ENCODE measurements at regions not wholly inside any gene's neighbourhood (a gene's known extent, or its start where the extent isn't known, plus 50 kb on each side); places are given as distances from the start of the nearest gene placed in this dataset.

DNA sequence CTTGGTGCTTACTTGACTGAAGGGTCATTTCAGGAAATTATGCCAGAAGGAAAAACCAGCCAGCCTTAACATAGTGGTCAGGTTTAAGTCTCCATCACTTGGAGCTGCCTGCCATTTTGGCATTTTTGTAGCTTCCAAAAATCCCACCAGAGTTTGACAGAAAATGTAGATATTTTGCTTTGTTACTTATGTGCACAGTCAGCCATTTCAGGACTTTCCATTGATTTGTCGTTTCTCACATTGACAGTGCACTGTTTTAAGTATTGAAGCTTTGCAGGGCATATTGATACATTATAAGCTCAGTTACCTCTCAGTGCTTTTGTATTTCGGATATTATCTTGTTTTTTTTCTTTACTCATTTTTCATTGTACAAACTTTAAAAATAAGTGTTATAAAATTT, 89.0 kb upstream of the ANKRD34C start:
- Histone ChIP-seq H3K27me3 (no peaks in the 10 kb centered on the region), H3K79me2 (no peaks in the 10 kb centered on the region), H4K20me1 (ENCODE audit: insufficient read depth, poor library complexity, severe bottlenecking) (no peaks in the 10 kb centered on the region), H3K4me1 (ENCODE audit: insufficient read depth) (peaks cover 9% of the 10 kb centered on the region), H3K9me3 (ENCODE audit: low read depth) (no peaks in the 10 kb centered on the region), H3K36me3 (replicated peaks; ENCODE audit: insufficient read depth, low read depth) (no peaks in the 10 kb centered on the region), H3K27ac (no peak overlapping the region), H2AFZ (no peak overlapping the region), H3K4me2 (no peak overlapping the region), H3K4me3 (no peak overlapping the region), H3K9me2 (replicated peaks; ENCODE audit: insufficient read depth) (no peaks in the 10 kb centered on the region)
- TF ChIP-seq, protein P1, sequence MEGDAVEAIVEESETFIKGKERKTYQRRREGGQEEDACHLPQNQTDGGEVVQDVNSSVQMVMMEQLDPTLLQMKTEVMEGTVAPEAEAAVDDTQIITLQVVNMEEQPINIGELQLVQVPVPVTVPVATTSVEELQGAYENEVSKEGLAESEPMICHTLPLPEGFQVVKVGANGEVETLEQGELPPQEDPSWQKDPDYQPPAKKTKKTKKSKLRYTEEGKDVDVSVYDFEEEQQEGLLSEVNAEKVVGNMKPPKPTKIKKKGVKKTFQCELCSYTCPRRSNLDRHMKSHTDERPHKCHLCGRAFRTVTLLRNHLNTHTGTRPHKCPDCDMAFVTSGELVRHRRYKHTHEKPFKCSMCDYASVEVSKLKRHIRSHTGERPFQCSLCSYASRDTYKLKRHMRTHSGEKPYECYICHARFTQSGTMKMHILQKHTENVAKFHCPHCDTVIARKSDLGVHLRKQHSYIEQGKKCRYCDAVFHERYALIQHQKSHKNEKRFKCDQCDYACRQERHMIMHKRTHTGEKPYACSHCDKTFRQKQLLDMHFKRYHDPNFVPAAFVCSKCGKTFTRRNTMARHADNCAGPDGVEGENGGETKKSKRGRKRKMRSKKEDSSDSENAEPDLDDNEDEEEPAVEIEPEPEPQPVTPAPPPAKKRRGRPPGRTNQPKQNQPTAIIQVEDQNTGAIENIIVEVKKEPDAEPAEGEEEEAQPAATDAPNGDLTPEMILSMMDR (IDR thresholded peaks at IDR 0.05; ENCODE audit: poor library complexity) = no peak
- TF ChIP-seq EZH2 (IDR thresholded peaks at IDR 0.05; ENCODE audit: borderline replicate concordance) (no peak), EZH2phosphoT487 (IDR thresholded peaks at IDR 0.05; ENCODE audit: low read depth, severe bottlenecking, unreplicated experiment) (no peak)
- DNase-seq (ENCODE audit: low spot score) = no peak
- WGBS (ENCODE audit: low lambda C conversion rate, missing lambda C conversion rate) = 97% methylated on average over 2 of the region's 2 CpGs

DNA sequence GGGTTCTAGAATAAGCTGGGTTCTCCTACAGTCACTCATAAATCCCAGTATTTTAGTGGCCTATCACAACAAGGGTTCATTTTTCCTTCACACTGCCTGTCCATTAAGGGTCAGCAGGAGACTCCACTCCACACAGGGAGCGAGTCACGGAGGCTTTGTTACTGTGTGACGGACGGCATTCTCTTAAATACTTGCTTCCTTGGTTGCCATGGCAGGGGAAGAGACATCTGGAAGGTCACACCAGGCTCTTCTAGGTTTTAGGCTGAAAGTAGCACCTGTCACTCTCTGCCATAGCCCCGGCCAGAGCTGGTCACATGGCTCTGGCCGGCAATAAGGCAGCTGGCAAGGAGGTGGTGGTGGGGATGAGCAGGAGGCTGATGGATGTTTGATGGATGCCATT, 89.4 kb upstream of the ANKRD34C start:
- Histone ChIP-seq H3K9me2 (replicated peaks; ENCODE audit: insufficient read depth) (no peaks in the 10 kb centered on the region), H3K27me3 (no peaks in the 10 kb centered on the region), H3K79me2 (no peaks in the 10 kb centered on the region), H3K9me3 (ENCODE audit: low read depth) (no peaks in the 10 kb centered on the region), H3K27ac (no peak overlapping the region), H2AFZ (no peak overlapping the region), H3K4me3 (no peak overlapping the region), H3K4me2 (no peak overlapping the region), H3K36me3 (replicated peaks; ENCODE audit: insufficient read depth, low read depth) (no peaks in the 10 kb centered on the region), H4K20me1 (ENCODE audit: insufficient read depth, poor library complexity, severe bottlenecking) (no peaks in the 10 kb centered on the region), H3K4me1 (ENCODE audit: insufficient read depth) (peaks cover 9% of the 10 kb centered on the region)
- DNase-seq (ENCODE audit: low spot score) = no peak
- WGBS (ENCODE audit: low lambda C conversion rate, missing lambda C conversion rate) = 77% methylated on average over 6 of the region's 6 CpGs
- TF ChIP-seq, protein P1 (IDR thresholded peaks at IDR 0.05; ENCODE audit: poor library complexity) = no peak
- TF ChIP-seq EZH2 (IDR thresholded peaks at IDR 0.05; ENCODE audit: borderline replicate concordance) (no peak), EZH2phosphoT487 (IDR thresholded peaks at IDR 0.05; ENCODE audit: low read depth, severe bottlenecking, unreplicated experiment) (no peak)

DNA sequence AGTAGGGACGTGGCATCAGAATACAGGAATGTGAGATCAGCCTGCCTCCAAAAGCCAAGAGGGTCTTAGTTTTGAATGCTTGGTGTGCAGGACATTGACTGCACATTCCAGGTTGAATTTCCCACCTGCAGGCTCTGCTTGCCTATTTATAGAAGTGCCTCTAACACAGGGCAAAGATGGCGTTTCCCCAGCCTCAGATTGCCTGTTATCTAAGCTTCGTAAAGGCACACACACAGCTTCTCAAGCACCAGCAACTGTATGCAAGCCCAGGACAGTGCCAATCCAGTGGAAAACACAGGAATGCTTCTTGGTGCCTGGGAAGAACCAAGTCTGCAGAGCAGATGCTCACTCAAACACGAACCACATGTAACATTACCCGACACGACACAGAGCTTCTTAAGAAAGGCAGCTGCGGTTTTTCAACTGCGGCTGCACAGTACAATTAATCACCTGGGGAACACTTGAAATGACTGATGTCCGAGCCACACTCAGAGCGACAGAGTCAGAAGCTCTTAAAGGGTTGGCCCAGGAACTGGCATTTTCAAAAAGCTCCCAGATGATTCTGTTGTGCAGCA, 90.0 kb upstream of the ANKRD34C start:
- Histone ChIP-seq H3K4me1 (ENCODE audit: insufficient read depth) (peaks cover 9% of the 10 kb centered on the region), H2AFZ (no peak overlapping the region), H3K4me2 (peak overlapping the region; percentile 32), H3K9me3 (ENCODE audit: low read depth) (no peaks in the 10 kb centered on the region), H3K27ac (peak overlapping the region; percentile 16), H3K36me3 (replicated peaks; ENCODE audit: insufficient read depth, low read depth) (no peaks in the 10 kb centered on the region), H4K20me1 (ENCODE audit: insufficient read depth, poor library complexity, severe bottlenecking) (no peaks in the 10 kb centered on the region), H3K27me3 (no peaks in the 10 kb centered on the region), H3K4me3 (no peak overlapping the region), H3K79me2 (no peaks in the 10 kb centered on the region), H3K9me2 (replicated peaks; ENCODE audit: insufficient read depth) (no peaks in the 10 kb centered on the region)
- TF ChIP-seq, protein P1 (IDR thresholded peaks at IDR 0.05; ENCODE audit: poor library complexity) = no peak
- TF ChIP-seq EZH2 (IDR thresholded peaks at IDR 0.05; ENCODE audit: borderline replicate concordance) (no peak), EZH2phosphoT487 (IDR thresholded peaks at IDR 0.05; ENCODE audit: low read depth, severe bottlenecking, unreplicated experiment) (no peak)
- no peak for DNase-seq (ENCODE audit: low spot score)
- WGBS (ENCODE audit: low lambda C conversion rate, missing lambda C conversion rate) = 44% methylated on average over 10 of the region's 10 CpGs

Data from hepatocyte (in vitro differentiated cells).